HG03108 (cell line): ENCODE measurements at regions not wholly inside any gene's neighbourhood (a gene's known extent, or its start where the extent isn't known, plus 50 kb on each side); places are given as distances from the start of the nearest gene placed in this dataset.

Experiments
- ATAC-seq: cut with Tn5 transposase; IDR thresholded peaks from one replicate; pipeline ENCODE4 v1.9.1; 2021; ENCODE audit warnings: moderate library complexity; ENCODE audit not compliant: unreplicated experiment

GRCh38 chr22:34303656-34304055 lies 383.4 kb upstream of the LARGE1 start:
- ATAC-seq = no peak

GRCh38 chr22:34306361-34306760 lies 386.1 kb upstream of the LARGE1 start:
- no peak for ATAC-seq

- ATAC-seq = no peak
Observed at GRCh38 chr22:34308101-34308500, 387.8 kb upstream of the LARGE1 start.

- ATAC-seq = no peak
Observed at GRCh38 chr22:34319346-34319745, 399.1 kb upstream of the LARGE1 start.

GRCh38 chr22:34324763-34325162 lies 404.5 kb upstream of the LARGE1 start:
- ATAC-seq = no peak

GRCh38 chr22:34326901-34327300 lies 406.6 kb upstream of the LARGE1 start:
- no peak for ATAC-seq

- ATAC-seq = no peak
Observed at GRCh38 chr22:34330432-34330831, 410.2 kb upstream of the LARGE1 start.

GRCh38 chr22:34333285-34333684 lies 413.0 kb upstream of the LARGE1 start:
- no peak for ATAC-seq

- no peak for ATAC-seq
Observed at GRCh38 chr22:34334893-34335292, 414.6 kb upstream of the LARGE1 start.

- no peak for ATAC-seq
Observed at GRCh38 chr22:34344702-34345101, 424.4 kb upstream of the LARGE1 start.

- ATAC-seq = no peak
Observed at GRCh38 chr22:34354071-34354817, 434.0 kb upstream of the LARGE1 start.

GRCh38 chr22:34356481-34356880 lies 436.2 kb upstream of the LARGE1 start:
- no peak for ATAC-seq

GRCh38 chr22:34370711-34371110 lies 450.4 kb upstream of the LARGE1 start:
- ATAC-seq = no peak

- ATAC-seq = no peak
Observed at GRCh38 chr22:34379825-34380224, 459.5 kb upstream of the LARGE1 start.

- ATAC-seq = no peak
Observed at GRCh38 chr22:34380532-34380931, 460.3 kb upstream of the LARGE1 start.

GRCh38 chr22:34390400-34390799 lies 470.1 kb upstream of the LARGE1 start:
- no peak for ATAC-seq

- ATAC-seq = no peak
Observed at GRCh38 chr22:34395370-34395769, 475.1 kb upstream of the LARGE1 start.

GRCh38 chr22:34403667-34404066 lies 483.4 kb upstream of the LARGE1 start:
- no peak for ATAC-seq

- no peak for ATAC-seq
Observed at GRCh38 chr22:34410111-34410510, 489.8 kb upstream of the LARGE1 start.

- no peak for ATAC-seq
Observed at GRCh38 chr22:34414467-34415440, 494.5 kb upstream of the LARGE1 start.

- no peak for ATAC-seq
Observed at GRCh38 chr22:34416022-34416860, 496.0 kb upstream of the LARGE1 start.
